ENCODE measurements at regions not wholly inside any gene's neighbourhood (a gene's known extent, or its start where the extent isn't known, plus 50 kb on each side); places are given as distances from the start of the nearest gene placed in this dataset.

GRCh38 chr13:103291226-103291625, 225.0 kb upstream of the SLC10A2 start:
- TF ChIP-seq POLR2A (IDR thresholded peaks at IDR 0.05; ENCODE audit: low read depth, low read length) (no peak), POLR2AphosphoS5 (IDR thresholded peaks at IDR 0.05; ENCODE audit: low read depth, low read length) (no peak), TAF1 (IDR thresholded peaks at IDR 0.05; ENCODE audit: borderline replicate concordance, low read depth, low read length) (no peak)

Measured in GM12892 (cell line).